ENCODE measurements at regions not wholly inside any gene's neighbourhood (a gene's known extent, or its start where the extent isn't known, plus 50 kb on each side); places are given as distances from the start of the nearest gene placed in this dataset.

DNA sequence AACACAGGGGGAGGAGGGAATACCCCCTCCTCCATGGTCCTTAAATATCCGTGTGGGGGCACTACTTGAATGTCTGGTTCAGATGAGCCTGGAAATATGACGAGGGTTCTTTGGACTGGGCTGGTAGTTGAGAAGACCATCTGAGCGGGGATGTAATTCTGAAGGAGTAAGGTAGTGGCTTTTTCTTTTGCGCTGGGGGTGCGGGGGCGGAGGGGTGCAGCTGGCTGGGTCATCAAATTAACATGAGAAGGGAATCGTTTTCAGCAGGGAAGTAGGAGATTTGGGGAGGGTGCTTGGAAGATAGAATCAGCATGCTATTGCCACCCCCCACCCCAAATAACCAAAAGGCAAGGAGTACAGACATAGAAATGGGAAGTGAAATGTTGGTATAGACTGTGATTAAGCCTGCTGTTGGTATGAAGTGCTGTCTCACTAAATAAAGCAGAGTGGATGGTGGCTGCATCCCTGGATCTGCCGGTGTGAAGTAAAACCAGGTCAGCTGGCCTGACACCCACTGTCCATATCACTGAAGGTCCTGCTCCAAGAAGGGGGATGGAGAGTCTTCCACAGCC is 121.9 kb upstream of the HSD17B12 start:
- TF ChIP-seq, protein P1, sequence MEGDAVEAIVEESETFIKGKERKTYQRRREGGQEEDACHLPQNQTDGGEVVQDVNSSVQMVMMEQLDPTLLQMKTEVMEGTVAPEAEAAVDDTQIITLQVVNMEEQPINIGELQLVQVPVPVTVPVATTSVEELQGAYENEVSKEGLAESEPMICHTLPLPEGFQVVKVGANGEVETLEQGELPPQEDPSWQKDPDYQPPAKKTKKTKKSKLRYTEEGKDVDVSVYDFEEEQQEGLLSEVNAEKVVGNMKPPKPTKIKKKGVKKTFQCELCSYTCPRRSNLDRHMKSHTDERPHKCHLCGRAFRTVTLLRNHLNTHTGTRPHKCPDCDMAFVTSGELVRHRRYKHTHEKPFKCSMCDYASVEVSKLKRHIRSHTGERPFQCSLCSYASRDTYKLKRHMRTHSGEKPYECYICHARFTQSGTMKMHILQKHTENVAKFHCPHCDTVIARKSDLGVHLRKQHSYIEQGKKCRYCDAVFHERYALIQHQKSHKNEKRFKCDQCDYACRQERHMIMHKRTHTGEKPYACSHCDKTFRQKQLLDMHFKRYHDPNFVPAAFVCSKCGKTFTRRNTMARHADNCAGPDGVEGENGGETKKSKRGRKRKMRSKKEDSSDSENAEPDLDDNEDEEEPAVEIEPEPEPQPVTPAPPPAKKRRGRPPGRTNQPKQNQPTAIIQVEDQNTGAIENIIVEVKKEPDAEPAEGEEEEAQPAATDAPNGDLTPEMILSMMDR (IDR thresholded peaks at IDR 0.05 in 4 of 5, conservative IDR thresholded peaks at IDR 0.05 in 1 of 5) = no peak
- no peak for TF ChIP-seq POLR2A (IDR thresholded peaks at IDR 0.05)
